GM23338 (cell line): ENCODE measurements at regions not wholly inside any gene's neighbourhood (a gene's known extent, or its start where the extent isn't known, plus 50 kb on each side); places are given as distances from the start of the nearest gene placed in this dataset.

ENCODE experiments used
- ATAC-seq: fragments of 200-7000 bp; cut with Tn5 transposase; 3 replicates; pipeline ENCODE4 v1.9.1; 2020
- DNase-seq: peaks from one replicate; pipeline ENCODE4 v3.0.0-alpha.2; 2015; ENCODE audit warnings: low spot score
- H2AFZ ChIP-seq: fragments of 200-600 bp; sonication (generic); 2 replicates; pipeline ENCODE4 v1.8.0; 2016; ENCODE audit warnings: antibody characterized with exemption, mild to moderate bottlenecking, moderate library complexity
- H3F3A ChIP-seq: fragments of 200-600 bp; sonication (generic); replicated peaks from 2 replicates; pipeline ENCODE4 v1.8.0; 2017; ENCODE audit warnings: antibody characterized with exemption, mixed run types, low read depth
- H3K27ac ChIP-seq: fragments of 200-600 bp; sonication (generic); 2 replicates; pipeline ENCODE4 v1.6.1; 2016; ENCODE audit warnings: low read depth
- H3K27me3 ChIP-seq: fragments of 200-600 bp; sonication (generic); 2 replicates; pipeline ENCODE4 v1.8.0; 2016; ENCODE audit warnings: mild to moderate bottlenecking, mixed run types, moderate library complexity; ENCODE audit not compliant: insufficient read depth
- H3K36me3 ChIP-seq: fragments of 200-600 bp; sonication (generic); 2 replicates; pipeline ENCODE4 v1.8.0; 2016; ENCODE audit warnings: mild to moderate bottlenecking; ENCODE audit not compliant: insufficient read depth
- H3K4me1 ChIP-seq: fragments of 200-600 bp; sonication (generic); 2 replicates; pipeline ENCODE4 v1.8.0; 2016; ENCODE audit warnings: mild to moderate bottlenecking, moderate library complexity; ENCODE audit not compliant: insufficient read depth
- H3K4me2 ChIP-seq: fragments of 200-600 bp; sonication (generic); 2 replicates; pipeline ENCODE4 v1.7.1; 2017; ENCODE audit warnings: mixed run types
- H3K4me3 ChIP-seq: fragments of 200-600 bp; sonication (generic); 2 replicates; pipeline ENCODE4 v1.6.1; 2016; ENCODE audit warnings: mixed run types
- H3K79me2 ChIP-seq: fragments of 200-600 bp; sonication (generic); replicated peaks from 2 replicates; pipeline ENCODE4 v1.8.0; 2017; ENCODE audit warnings: mild to moderate bottlenecking; ENCODE audit not compliant: insufficient read depth
- H3K9me2 ChIP-seq: fragments of 200-600 bp; sonication (generic); 2 replicates; pipeline ENCODE4 v1.8.0; 2017; ENCODE audit not compliant: insufficient read depth
- H4K20me1 ChIP-seq: fragments of 200-600 bp; sonication (generic); replicated peaks from 2 replicates; pipeline ENCODE4 v1.8.0; 2017; ENCODE audit warnings: mild to moderate bottlenecking; ENCODE audit not compliant: insufficient read depth
- H3K27ac Mint-ChIP-seq: 2 replicates; pipeline ENCODE4 v1.8.0; 2020; ENCODE audit warnings: inconsistent platforms, mild to moderate bottlenecking, moderate library complexity, mixed read lengths
- H3K27me3 Mint-ChIP-seq: 3 replicates; pipeline ENCODE4 v1.8.0; 2022; ENCODE audit warnings: low read depth, mild to moderate bottlenecking, moderate library complexity, mixed read lengths, inconsistent platforms; ENCODE audit not compliant: insufficient read depth, poor library complexity
- H3K36me3 Mint-ChIP-seq: 3 replicates; pipeline ENCODE4 v1.8.0; 2021; ENCODE audit warnings: low read depth, mild to moderate bottlenecking, inconsistent platforms, moderate library complexity, mixed read lengths
- H3K4me1 Mint-ChIP-seq: 3 replicates; pipeline ENCODE4 v1.8.0; 2020; ENCODE audit warnings: mild to moderate bottlenecking, inconsistent platforms, mixed read lengths
- H3K4me3 Mint-ChIP-seq: 3 replicates; pipeline ENCODE4 v1.8.0; 2021; ENCODE audit warnings: moderate library complexity, mild to moderate bottlenecking, inconsistent platforms, mixed read lengths
- H3K9me3 Mint-ChIP-seq: 3 replicates; pipeline ENCODE4 v1.8.0; 2020; ENCODE audit warnings: moderate library complexity, mild to moderate bottlenecking, inconsistent platforms, mixed read lengths
- CREB1 ChIP-seq: fragments of 250-450 bp; sonication (Bioruptor Pico); IDR thresholded peaks from 2 replicates; pipeline ENCODE4 v1.5.0; 2020; ENCODE audit warnings: low read depth, mild to moderate bottlenecking, moderate library complexity
- CTCF ChIP-seq, 2 experiments: fragments of 200-600 bp in 1 of 2; sonication (generic) in 1 of 2; conservative IDR thresholded peaks; 2 replicates each; pipeline versions ENCODE4 v1.5.1 to v1.6.1; 2016 to 2017; ENCODE audit warnings: antibody characterized with exemption in 2 of 2, low read depth in 2 of 2, mild to moderate bottlenecking in 2 of 2, moderate library complexity in 1 of 2
- EZH2 ChIP-seq: fragments of 200-600 bp; sonication (generic); IDR thresholded peaks from one replicate; pipeline ENCODE4 v1.8.0; 2017; ENCODE audit warnings: antibody characterized with exemption, mild to moderate bottlenecking, low read depth; ENCODE audit not compliant: unreplicated experiment
- EZH2phosphoT487 ChIP-seq: fragments of 200-600 bp; sonication (generic); IDR thresholded peaks from one replicate; pipeline ENCODE4 v1.8.1; 2018; ENCODE audit warnings: antibody characterized with exemption; ENCODE audit not compliant: unreplicated experiment
- NANOG ChIP-seq: IDR thresholded peaks from 2 replicates; pipeline ENCODE4 v1.6.1; 2016; ENCODE audit warnings: antibody characterized with exemption, borderline replicate concordance
- POLR2AphosphoS5 ChIP-seq: IDR thresholded peaks from 2 replicates; pipeline ENCODE4 v1.6.1; 2016; ENCODE audit warnings: antibody characterized with exemption, low read depth
- REST ChIP-seq: IDR thresholded peaks from one replicate; pipeline ENCODE4 v1.6.1; 2018; ENCODE audit warnings: antibody characterized with exemption; ENCODE audit not compliant: unreplicated experiment
- STAT1 ChIP-seq: IDR thresholded peaks from one replicate; pipeline ENCODE4 v1.6.1; 2016; ENCODE audit warnings: antibody characterized with exemption; ENCODE audit not compliant: unreplicated experiment
- ZNF331 ChIP-seq: fragments of 250-450 bp; sonication (Bioruptor Pico); IDR thresholded peaks from 2 replicates; pipeline ENCODE4 v1.5.0; 2020; ENCODE audit warnings: low read depth, mild to moderate bottlenecking, moderate library complexity

- Histone ChIP-seq H3K36me3 (no peaks in the 10 kb centered on the region), H3F3A (0 out of 2 replicates have a peak, but pooled peaks cover 9% of the 10 kb centered on the region), H3K27ac (no peak overlapping the region), H3K79me2 (no peaks in the 10 kb centered on the region), H3K4me2 (no peak overlapping the region), H3K4me3 (no peak overlapping the region), H2AFZ (no peak overlapping the region), H4K20me1 (no peaks in the 10 kb centered on the region), H3K27me3 (no peaks in the 10 kb centered on the region), H3K4me1 (peaks cover 20% of the 10 kb centered on the region), H3K9me2 (no peaks in the 10 kb centered on the region)
- peaks cover 13% of the 10 kb centered on the region for H3K27me3 Mint-ChIP-seq
- TF ChIP-seq EZH2: no peak
- TF ChIP-seq ZNF331 (CRISPR knock-in tag): no peak
- H3K4me3 Mint-ChIP-seq: no peak overlapping the region
- DNase-seq (no peak), ATAC-seq (no peak)
- peaks cover 44% of the 10 kb centered on the region for H3K4me1 Mint-ChIP-seq
- no peak overlapping the region for H3K27ac Mint-ChIP-seq
- H3K36me3 Mint-ChIP-seq: peaks cover 10% of the 10 kb centered on the region
- peaks cover 10% of the 10 kb centered on the region; the same call in 2 of the 3 replicates for H3K9me3 Mint-ChIP-seq
Measured at GRCh38 chr15:62845241-62846126, 197.1 kb upstream of the TPM1 start.

- H3K4me3 ChIP-seq: no peak overlapping the region
- peaks cover 10% of the 10 kb centered on the region; the same call in 2 of the 3 replicates for H3K9me3 Mint-ChIP-seq
- H3K4me1 ChIP-seq: peaks cover 24% of the 10 kb centered on the region
- 0 out of 2 replicates have a peak, but pooled peaks cover 11% of the 10 kb centered on the region for H3F3A ChIP-seq
- ATAC-seq (no peak), DNase-seq (no peak)
- H3K36me3 ChIP-seq: no peaks in the 10 kb centered on the region
- H3K27ac Mint-ChIP-seq: no peak overlapping the region
- no peaks in the 10 kb centered on the region for H3K9me2 ChIP-seq
- H3K27me3 ChIP-seq: no peaks in the 10 kb centered on the region
- H3K27me3 Mint-ChIP-seq: peaks cover 19% of the 10 kb centered on the region
- H3K4me2 ChIP-seq: no peak overlapping the region
- H4K20me1 ChIP-seq: no peaks in the 10 kb centered on the region
- H2AFZ ChIP-seq: no peak overlapping the region
- H3K4me1 Mint-ChIP-seq: peaks cover 52% of the 10 kb centered on the region
- no peaks in the 10 kb centered on the region for H3K79me2 ChIP-seq
- H3K36me3 Mint-ChIP-seq: peaks cover 5% of the 10 kb centered on the region; the same call in 2 of the 3 replicates
- H3K4me3 Mint-ChIP-seq: no peak overlapping the region
- no peak overlapping the region for H3K27ac ChIP-seq
- TF ChIP-seq STAT1 (no peak), REST (no peak), ZNF331 (CRISPR knock-in tag) (no peak), POLR2AphosphoS5 (no peak), EZH2 (no peak), CTCF (conservative IDR thresholded peaks at IDR 0.05; ENCODE audit: low read depth in 2 of 2) (no peak), CREB1 (CRISPR knock-in tag) (no peak), EZH2phosphoT487 (no peak), NANOG (no peak)
Measured at GRCh38 chr15:62846131-62846804, 196.3 kb upstream of the TPM1 start.
